Right lobe of liver (tissue), 4 donors: ENCODE measurements at regions not wholly inside any gene's neighbourhood (a gene's known extent, or its start where the extent isn't known, plus 50 kb on each side); places are given as distances from the start of the nearest gene placed in this dataset.

Experiments used
- POLR2A ChIP-seq: fragments of 450-650 bp; IDR thresholded peaks from one replicate; pipeline ENCODE4 v1.6.1; 2017; ENCODE audit warnings: antibody characterized with exemption, mild to moderate bottlenecking
- TF ChIP-seq, protein P1 (sequence below), 4 donors: fragments of 200-600 bp in 3 of 4; fragments of 450-650 bp in 1 of 4; IDR thresholded peaks; one replicate each; pipeline versions ENCODE4 v1.5.1 to v1.8.0; 2016 to 2022; ENCODE audit warnings: antibody characterized with exemption in 4 of 4, mild to moderate bottlenecking in 2 of 4
- donor health status: DM: no; HTN: no; CAD: no.
- donor health status: DM: no; HTN: no; CAD: no.
- donor health status: DM: no; HTN: yes; CAD: no.

DNA sequence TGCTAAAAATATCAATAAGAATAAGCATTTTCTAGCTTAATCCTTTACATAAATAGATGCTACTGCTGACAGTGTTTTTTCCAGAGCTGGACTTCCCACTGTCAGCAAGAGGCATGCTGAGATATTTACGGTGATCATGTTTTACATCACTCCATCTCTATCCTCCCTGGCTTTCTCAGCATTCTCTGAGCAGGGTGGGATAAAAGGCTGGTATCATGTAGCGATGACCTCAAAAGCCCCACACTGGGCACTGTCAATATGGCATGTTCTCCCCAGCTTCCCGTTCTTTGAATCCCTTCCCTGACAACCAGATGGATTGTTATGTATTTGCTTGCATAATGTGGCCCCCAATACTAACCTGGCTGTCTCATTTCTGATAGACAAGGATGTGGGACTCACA, 83.2 kb upstream of the EPHA4 start:
- TF ChIP-seq, protein P1, sequence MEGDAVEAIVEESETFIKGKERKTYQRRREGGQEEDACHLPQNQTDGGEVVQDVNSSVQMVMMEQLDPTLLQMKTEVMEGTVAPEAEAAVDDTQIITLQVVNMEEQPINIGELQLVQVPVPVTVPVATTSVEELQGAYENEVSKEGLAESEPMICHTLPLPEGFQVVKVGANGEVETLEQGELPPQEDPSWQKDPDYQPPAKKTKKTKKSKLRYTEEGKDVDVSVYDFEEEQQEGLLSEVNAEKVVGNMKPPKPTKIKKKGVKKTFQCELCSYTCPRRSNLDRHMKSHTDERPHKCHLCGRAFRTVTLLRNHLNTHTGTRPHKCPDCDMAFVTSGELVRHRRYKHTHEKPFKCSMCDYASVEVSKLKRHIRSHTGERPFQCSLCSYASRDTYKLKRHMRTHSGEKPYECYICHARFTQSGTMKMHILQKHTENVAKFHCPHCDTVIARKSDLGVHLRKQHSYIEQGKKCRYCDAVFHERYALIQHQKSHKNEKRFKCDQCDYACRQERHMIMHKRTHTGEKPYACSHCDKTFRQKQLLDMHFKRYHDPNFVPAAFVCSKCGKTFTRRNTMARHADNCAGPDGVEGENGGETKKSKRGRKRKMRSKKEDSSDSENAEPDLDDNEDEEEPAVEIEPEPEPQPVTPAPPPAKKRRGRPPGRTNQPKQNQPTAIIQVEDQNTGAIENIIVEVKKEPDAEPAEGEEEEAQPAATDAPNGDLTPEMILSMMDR (IDR thresholded peaks at IDR 0.05) = no peak
- TF ChIP-seq POLR2A = no peak
